Right lung (tissue), 2 donors: ENCODE measurements at regions not wholly inside any gene's neighbourhood (a gene's known extent, or its start where the extent isn't known, plus 50 kb on each side); places are given as distances from the start of the nearest gene placed in this dataset.
"Not testable (repeated sequence)": the region's sequence is repeated elsewhere in the genome, so short reads cannot be mapped to it uniquely, and the experiment has no call there.

ENCODE experiments used
- DNase-seq, 2 donors: peaks; one replicate each; pipeline ENCODE4 v3.0.0-alpha.2; 2013

DNA sequence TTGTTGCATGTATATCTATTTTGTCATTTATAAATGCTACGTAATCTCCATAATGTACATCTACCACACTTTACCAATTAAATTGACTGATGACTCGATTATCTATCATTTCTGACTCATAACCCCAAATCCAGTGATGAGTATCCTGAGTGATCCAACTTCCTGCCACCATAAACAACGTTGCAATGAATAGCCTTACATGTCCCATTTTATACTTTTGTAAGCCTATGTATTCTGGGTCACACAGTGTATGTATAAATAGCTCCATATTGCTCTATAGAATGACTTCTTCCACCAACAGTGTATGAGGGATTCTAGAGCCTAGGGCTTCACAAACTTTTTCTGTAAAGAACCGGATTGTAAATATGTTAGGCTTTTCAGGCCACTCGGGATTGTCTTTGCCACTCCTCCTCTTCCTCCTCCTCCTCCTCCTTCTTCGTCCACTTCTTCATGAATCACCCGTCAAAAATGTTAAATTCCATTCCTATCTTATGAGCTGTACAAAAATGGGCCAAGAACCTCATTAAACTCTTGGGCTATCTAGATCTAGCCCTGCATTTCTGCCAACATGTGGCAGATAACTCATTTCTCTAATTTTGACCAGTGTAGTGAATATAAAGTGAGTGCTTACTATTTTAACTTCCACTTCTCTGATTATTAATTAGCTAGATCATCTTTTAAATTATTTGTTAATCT is 672.2 kb upstream of the AMOT start:
- DNase-seq: no peak

DNA sequence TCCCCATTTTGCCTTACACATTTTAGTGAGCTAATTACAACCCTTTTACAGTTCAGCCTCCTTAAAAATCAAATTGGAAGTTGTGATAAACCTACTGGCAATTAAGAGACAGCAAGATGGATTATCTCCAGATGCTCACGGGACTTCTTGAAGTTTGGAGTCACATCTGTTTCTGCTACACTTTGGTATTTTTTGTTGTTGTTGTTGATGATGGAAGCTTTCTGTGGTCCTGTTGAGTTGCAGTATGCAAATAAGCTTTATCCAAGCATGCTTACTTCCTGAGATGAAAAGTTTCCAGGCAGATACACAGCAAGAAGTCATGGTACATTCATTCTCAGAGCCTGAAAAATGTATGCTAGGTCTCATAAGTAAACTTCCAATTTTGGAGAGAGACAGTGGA is 670.0 kb upstream of the AMOT start:
- no peak for DNase-seq

DNA sequence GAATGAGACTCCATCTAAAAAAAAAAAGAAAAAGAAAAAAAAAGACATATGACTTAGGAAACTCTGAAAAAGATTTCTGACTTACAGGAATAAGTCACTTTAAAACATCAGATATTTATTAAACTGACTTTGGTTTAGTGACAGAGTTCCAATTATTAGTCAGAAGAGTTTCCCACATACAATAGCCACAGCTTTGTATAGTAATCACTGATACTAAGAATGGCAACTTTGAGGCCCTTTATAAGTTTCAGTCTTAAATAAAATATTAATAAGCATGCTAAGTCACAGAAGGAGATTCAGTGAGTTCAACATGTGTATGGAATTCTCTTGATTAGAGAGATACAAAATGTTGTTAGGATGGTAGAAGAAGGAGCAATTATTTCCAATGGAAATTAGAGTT is 652.3 kb upstream of the AMOT start:
- no peak for DNase-seq

DNA sequence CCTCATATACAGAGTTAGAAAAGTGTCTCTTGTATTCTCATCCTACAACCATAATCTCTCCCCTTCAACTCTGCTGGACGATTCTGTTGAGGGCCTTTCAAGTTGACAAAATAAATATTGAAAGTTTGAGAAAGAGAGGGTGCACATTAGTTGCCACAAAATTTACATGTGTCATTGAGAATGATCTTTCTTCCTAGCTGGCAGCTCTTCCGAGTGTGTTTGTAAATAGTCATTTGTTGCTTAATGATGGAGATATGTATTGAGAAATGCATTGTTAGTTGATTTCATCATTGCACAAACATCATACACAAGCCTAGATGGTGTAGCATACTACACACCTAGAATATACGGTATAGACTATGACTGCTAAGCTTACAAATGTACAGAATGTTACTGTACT is 632.8 kb upstream of the AMOT start:
- DNase-seq: no peak

DNA sequence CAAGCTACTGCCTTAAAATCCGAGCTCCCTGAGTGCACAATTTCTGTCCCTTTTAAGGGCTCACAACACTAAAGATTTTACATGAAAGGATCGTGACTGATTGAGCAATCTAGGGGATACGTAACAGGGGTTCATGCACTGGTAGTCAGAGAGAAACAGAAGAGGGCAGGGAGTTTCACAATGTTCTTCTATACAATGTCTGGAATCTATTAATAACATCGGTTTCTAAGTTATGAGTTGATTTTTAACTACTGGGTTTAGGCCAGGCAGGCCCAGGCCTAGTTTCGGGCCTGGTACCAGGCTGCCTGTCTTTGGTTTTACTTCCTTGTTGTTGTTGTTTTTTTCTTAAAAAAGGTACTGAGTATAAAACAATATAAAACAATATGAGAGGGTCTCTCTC is 632.4 kb upstream of the AMOT start:
- not testable (repeated sequence) for DNase-seq

DNA sequence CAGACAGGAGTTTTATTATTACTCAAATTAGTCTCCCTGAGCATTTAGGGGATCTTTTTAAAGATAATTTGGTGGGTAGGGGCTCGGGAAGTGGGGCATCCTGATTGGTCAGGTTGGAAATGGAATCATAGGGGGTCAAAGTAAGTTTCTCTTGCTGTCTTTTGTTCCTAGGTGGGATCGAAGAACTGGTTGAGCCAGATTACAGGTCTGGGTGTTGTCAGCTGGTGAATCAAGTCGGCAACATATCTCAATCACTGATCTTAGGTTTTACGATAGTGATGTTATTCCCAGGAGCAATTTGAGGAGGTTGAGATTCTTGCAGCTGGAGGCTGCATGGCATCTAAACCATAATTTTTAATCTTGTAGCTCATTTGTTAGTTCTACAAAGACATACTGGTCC is 629.5 kb upstream of the AMOT start:
- no peak for DNase-seq

DNA sequence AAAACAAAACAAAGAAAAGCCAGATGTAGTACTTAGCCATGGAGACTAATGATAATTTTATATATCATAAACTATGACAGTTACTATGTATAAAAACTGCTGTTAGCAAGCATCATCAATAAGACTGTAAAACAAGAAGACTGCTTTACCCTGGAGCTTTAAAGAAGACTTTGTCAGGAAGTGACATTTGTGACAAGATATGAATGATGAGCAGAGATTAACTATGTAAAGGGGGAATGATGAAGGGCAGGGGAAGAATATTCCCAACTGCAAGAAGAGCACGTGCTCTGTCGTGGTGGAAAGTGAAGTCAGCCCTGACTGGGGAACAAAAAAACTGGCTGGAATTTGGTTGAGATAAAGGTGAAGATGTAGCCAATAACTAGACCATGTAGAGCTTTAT is 617.1 kb upstream of the AMOT start:
- DNase-seq: no peak

DNA sequence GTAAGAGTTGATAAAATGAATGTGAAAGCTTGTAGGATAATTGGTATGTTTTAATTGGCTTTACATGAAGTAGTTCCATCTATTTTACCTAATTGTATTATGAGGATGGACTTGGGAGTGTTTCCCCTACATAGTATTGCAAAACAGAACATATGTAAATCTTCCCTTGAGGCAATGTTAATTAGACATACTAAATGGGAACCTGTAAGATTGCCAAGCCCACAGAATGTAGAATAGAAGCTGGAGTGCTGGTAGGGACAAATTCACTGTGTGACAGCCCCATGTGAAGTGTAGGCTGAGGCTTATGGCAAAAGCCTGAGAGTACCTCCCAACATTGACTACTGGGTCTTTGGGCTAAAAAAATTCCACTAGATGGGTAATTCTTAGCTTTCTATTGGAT is 615.0 kb upstream of the AMOT start:
- DNase-seq: no peak

DNA sequence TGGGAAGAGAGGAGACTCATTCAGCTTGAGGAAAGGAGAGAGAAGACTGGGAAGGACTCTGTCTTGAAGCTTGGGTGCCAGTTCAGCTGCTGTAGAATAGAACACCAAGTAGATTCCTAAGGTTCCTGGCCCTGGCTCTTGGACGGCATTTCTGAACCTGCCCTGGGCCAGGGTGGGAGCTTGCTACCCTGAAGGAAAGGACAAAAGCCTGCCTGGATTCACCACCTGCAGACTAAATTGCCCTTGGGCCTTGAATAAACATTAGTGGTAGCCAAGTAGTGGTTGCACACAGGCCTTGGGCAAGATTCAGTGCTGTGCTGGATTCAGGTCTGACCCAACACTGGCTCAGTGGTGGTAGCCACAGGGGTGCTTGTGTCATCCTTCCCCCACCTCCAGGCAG is 588.4 kb upstream of the AMOT start:
- no peak for DNase-seq

DNA sequence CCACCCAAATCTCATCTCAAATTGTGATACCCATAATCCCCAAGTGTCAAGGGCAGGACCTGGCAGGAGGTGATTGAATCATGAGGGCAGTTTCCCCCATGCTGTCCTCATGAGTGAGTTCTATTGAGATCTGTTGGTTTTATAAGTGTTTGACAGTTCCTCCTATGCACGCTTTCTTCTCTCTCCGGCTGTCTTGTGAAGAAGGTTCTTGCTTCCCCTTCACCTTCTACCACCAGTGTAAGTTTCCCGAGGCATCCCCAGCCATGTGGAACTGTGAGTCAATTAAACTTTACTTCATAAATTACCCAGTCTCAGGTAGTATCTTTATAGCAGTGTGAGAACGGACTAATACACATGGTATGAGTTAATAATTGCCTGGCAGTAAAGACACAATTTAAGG is 581.7 kb upstream of the AMOT start:
- DNase-seq: no peak

DNA sequence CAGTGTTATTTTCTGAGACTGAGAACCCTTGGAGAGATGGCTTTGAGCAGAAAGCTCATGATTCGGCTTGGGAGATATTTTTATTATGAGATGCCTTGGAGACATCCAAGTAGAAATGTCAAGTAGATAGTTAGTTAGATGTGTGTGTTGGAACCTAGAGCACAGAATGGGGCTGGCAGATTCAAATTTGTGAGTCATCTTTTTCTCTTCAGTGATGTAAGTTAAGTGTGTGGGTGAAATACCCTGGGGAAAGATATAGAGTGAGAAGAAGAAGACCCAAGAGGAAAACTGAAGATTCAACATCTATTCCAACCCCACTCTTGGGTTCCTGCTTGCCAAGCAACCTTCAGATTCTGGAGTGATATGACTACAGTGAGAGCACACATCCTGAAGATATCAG is 580.8 kb upstream of the AMOT start:
- no peak for DNase-seq

DNA sequence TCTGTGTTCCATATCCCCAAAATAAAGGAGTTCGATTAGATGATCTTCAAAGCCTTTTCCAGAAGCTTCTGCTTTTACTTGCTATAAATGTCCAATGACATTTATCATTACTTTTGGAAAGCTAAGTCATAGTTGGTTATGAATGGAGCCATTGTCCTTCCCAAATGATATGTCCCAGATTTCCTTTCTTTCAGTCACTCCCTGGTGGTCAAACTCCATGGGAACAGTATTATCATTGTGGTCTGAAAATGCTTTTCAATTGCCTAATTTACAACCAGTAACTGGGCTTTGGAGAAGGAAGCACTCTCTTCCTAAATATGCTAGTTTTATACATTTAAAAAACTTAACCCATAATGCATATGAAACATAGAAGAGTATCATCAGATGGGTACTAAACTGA is 571.5 kb upstream of the AMOT start:
- DNase-seq: no peak

DNA sequence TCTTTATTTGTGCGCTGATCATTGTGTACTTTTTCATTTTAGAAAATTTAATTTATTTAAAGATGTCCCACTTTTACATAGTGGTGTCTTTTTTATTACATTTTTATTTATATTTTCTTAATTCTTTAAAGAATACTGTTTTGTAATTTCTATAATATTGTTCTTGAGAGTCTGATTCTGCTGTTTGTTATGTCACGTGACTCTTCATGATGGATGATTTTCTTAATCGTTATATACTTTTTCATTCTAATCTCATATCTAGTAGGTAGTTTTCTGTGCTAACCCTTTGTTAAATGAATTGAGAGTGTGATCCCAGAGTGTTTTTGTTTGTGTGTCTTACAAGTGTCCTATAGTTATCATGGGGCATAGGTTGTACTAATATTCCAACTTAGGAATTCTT is 568.2 kb upstream of the AMOT start:
- DNase-seq: no peak

DNA sequence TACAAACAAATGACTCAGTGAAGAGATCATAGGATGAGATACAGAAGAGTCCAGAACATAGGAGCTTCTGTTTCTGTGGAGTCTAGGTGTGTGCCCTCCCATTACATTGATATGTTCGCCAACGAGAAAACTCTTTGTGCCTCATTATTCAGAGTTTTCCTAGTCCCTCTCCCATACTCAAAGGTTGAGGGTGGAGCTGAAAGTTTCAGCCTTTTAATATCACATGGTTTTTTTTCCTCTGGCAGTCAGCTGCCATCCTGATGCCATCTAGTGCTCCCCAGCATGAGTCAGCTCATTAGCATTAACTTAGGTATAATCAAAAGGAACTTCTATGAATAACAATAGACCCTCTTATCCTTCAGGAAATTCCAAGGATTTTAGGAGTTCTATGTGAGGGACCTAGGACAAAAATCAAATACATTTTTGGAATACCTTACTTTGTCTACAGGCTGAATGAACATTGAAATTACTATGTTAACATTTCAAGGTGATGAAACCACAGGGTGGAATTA is 559.6 kb upstream of the AMOT start:
- DNase-seq: no peak

DNA sequence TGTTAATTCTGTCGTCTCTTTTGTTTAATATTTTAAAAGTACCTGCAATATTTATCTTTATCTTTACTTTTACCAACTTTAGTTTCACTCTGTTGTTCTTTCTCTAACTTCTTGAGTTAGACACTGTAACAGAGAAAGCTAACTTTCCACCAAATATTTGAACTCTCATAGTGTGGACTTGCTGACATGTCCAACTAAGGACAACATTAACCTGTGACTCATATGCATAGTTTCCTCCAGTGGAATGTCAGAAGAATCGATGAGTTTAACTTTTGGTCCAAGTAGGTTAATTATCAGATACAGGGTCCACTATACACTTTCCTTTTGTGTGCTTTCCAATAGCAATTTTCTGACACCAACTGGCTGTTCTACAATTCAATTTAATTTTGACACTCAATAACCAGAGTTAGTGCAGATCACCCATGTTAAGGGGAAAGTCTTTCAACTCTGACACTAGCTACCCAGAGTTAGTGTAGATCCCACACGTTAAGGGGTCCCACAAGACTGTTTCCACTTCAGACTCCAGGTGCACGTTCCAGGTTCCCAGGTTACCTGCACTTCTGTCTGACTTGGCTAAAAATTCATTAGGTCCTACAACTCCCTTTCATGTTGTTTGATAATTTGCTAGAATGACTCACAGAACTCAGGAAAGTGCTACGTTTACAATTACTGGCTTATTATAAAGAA is 559.0 kb upstream of the AMOT start:
- no peak for DNase-seq

DNA sequence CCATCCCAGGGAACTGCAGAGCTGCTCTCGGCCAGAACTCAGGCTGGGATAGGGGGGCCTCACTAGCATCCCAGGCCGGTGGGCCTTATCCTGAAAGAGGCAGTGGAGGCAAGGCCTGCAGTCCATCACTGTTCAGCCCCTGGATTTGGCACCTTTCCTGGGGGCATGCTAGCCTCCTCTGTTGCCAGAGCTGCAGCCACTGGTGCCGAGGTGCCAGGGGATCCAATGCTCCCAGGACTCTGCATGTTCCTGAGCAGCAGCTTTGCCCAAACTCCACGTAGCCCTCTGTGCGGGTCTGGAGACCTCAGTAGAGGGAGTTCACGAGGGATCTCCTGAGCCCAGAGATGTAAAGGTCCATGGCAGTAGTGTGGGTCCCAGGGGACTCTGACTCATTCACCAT is 551.7 kb upstream of the AMOT start:
- no peak for DNase-seq

DNA sequence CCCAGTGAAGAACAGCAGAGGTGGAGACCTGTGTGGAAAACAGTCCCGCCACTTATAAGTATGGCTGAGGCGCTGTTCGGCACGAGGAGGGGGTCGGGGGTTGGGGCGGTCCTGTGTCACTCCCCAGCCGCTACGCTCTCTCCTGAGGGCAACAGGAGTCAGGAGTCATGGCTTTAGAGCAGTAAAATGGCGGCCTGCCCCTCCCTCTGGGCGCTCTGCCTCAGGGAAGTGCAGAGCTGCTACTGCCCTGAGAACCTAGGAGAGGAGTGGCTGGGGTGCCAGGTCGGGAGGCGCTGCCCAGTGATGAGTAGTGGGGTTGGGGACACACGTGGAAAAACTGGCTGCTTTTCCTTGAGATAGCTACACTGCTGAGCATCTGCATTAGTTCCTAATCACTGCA is 551.2 kb upstream of the AMOT start:
- DNase-seq: no peak

DNA sequence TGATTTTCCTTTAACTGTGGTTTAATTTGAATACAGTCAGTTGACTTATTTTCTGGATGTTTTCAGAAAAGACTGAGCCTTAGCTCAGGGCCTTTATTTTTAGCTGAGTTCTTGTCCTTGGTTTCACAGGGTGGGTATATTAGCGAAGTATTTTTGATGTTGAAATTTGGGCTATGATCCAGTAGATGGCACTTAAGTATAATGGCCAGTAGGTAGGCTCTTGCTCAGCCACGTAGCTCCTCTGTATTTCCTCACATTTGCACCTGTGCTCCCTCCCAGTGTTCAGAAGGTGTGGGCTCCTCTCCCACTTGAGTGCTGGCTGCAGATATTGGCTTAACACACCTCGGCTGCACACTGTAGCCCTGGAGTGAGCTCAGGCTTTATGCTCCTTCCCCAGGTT is 549.9 kb upstream of the AMOT start:
- DNase-seq: no peak

DNA sequence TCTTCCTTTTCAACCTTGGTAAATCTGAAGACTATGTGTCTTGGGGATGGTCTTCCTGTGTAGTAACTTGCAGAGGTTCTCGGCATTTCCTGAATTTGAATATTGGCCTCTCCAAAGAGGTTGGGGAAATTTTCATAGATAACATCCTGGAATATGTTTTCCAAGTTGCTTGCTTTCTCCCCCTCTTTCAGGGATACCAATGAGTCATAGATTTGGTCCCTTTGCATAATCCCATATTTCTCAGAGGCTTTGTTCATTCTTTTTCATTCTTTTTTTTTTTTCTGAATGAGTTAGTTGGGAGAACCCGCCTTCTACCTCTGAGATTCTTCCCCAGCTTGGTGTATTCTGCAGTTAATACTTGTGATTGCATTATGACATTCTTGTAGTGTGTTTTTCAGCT is 549.2 kb upstream of the AMOT start:
- DNase-seq: no peak

DNA sequence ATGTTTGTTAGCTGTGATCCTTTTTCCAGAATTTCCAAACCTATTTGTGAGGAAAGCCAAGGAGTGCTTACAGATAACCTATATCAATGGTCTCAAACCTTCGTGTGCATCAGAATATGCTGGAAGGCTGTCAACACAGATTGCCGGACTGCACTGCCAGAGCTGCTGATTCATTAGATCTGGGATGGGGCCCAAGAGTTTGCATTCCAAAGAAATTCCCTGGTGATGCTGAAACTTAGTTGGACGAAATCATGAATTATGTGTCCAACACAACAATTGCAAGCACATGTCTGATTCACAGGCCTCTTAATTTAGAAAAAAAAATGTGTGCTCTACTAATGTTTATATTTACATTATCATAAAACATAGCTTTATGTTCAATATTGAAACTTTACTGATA is 544.0 kb upstream of the AMOT start:
- DNase-seq: peak; percentile 0 to 1

DNA sequence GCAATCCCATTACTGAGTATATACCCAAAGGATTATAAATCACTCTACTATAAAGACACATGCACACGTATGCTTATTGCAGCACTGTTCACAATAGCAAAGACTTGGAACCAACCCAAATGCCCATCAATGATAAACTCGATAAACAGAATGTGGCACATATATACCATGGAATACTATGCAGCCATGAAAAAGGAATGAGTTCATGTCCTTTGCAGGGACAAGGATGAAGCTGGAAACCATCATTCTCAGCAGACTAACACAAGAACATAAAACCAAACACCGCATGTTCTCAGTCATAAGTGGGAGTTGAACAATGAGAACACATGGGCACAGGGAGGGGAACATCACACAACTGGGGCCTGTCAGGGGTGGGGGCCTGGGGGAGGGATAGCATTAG is 532.8 kb upstream of the AMOT start:
- not testable (repeated sequence) for DNase-seq

DNA sequence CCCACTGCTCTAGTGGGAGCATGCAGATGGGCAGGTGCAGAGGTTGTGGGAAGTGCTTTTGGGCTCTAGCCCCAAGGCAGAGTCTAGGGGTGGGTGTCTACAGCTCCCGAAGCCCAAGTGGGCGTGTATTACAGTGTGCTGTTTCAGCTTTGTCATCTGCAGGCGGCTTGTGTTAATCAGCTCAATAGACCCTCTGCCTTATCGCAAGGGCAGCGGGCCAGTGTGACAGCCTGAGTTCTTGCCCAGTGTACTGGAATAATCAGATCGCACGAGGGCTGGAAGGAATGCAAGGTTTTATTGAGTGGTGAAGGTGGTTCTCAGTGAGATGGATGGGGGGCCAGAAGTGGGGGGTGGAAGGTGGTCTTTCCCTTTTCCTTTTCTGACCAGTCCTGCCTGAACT is 529.4 kb upstream of the AMOT start:
- DNase-seq: no peak

DNA sequence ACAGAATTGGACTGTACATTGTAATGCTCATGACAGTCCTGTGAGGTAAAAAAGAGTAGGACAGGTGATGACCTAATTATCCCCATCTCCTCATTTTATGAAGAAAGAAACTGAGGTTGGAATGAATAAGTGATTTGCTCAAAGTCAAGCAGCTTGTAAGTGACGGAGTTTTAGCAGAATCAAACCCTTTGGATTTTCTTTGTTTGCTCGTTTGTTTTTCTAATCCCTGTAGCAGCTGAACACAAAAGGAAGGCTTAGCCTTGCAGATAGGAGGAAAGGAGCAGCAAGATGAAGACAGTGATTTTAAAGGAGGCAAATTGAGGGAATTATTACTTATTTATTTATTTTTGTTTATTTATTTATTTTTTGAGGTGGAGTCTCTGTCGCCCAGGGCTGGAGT is 528.4 kb upstream of the AMOT start:
- DNase-seq: no peak

DNA sequence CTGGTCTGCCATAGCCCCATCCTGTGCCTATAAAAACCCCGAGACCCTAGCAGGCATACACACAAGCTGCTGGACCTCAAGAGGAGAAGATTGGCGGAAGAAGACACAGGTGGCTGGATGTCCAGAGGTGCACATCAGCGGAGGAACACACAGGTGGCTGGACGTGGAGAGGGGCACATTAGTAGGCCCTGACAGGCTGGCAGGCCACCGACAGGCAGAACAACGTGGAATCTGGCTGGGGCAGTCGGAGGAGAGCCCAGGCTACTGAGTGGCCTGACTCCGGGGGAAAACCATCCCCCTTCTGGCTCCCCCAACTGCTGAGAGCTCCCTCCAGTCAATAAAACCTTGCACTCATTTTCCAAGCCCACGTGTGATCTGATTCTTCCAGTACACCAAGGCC is 512.5 kb upstream of the AMOT start:
- DNase-seq: no peak
